ENCODE measurements at regions not wholly inside any gene's neighbourhood (a gene's known extent, or its start where the extent isn't known, plus 50 kb on each side); places are given as distances from the start of the nearest gene placed in this dataset.

GRCh38 chr1:93749487-93749886 lies 67.8 kb upstream of the BCAR3 start:
- Histone ChIP-seq H3K4me1 (peaks cover 20 to 37% (median 34%) of the 10 kb centered on the region in 4 donors), H3K9me3 (peaks cover 0 to 3% (median 0%) of the 10 kb centered on the region in 4 donors), H3K4me3 (no peak overlapping the region), H3K27me3 (no peaks in the 10 kb centered on the region), H3K36me3 (no peaks in the 10 kb centered on the region), H3K27ac (peak overlapping the region in 1 of 4 donors; percentile 35)
- DNase-seq (no peak), ATAC-seq (ENCODE audit: low FRiP score in 2 of 2) (no peak)
- TF ChIP-seq, protein P1, sequence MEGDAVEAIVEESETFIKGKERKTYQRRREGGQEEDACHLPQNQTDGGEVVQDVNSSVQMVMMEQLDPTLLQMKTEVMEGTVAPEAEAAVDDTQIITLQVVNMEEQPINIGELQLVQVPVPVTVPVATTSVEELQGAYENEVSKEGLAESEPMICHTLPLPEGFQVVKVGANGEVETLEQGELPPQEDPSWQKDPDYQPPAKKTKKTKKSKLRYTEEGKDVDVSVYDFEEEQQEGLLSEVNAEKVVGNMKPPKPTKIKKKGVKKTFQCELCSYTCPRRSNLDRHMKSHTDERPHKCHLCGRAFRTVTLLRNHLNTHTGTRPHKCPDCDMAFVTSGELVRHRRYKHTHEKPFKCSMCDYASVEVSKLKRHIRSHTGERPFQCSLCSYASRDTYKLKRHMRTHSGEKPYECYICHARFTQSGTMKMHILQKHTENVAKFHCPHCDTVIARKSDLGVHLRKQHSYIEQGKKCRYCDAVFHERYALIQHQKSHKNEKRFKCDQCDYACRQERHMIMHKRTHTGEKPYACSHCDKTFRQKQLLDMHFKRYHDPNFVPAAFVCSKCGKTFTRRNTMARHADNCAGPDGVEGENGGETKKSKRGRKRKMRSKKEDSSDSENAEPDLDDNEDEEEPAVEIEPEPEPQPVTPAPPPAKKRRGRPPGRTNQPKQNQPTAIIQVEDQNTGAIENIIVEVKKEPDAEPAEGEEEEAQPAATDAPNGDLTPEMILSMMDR (IDR thresholded peaks at IDR 0.05), result no peak
- TF ChIP-seq POLR2AphosphoS5 (IDR thresholded peaks at IDR 0.05), result no peak
- TF ChIP-seq EP300 (IDR thresholded peaks at IDR 0.05), result no peak
- TF ChIP-seq POLR2A (IDR thresholded peaks at IDR 0.05), result no peak
- WGBS, 2 donors, result 53 to 58% methylated on average over 6 of the region's 6 CpGs

DNA sequence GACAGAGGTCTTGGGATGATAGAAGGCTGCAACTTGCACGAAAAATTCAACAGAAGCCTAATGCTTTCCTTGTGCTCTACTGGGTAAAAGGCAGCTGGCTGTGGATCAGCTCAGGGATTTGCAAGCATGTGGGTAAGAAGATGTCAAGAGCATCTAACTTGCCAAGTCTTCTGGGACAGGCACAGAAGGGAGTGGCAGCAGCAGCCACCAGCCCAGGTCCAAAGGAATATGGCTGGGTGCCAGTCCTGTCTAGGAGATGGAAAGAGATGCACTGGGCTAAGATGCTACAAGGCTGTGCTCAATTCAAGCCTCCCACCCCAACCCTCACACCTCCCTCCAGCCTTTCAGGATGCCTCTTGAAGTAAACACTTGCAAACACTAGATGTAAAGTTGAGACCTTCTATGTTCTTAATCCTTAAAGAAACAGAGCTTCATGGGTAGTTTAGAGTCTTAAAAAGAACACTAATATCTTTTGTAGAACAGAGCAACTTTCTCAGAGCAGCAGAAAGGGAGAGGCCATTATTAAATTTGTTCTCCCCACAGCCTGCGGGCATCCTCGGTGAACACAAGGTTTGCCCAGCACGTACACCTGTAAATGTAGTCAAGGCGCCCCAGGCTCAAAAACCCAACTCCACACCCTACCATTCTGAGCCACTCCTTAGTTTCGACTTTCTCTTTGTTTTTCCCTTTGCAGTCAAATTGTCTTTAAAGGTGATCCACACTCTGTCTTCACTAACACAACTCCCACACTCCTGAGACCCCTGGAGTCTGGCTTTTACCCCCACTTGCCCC lies 64.6 kb upstream of the BCAR3 start:
- Histone ChIP-seq H3K27me3 (no peaks in the 10 kb centered on the region), H3K4me1 (peaks cover 3 to 14% (median 11%) of the 10 kb centered on the region in 4 donors), H3K36me3 (no peaks in the 10 kb centered on the region), H3K9me3 (peaks cover 0 to 3% (median 0%) of the 10 kb centered on the region in 4 donors), H3K4me3 (no peak overlapping the region), H3K27ac (no peak overlapping the region)
- no peak for ATAC-seq (ENCODE audit: low FRiP score in 2 of 2)
- TF ChIP-seq EP300 (IDR thresholded peaks at IDR 0.05) (no peak), POLR2A (IDR thresholded peaks at IDR 0.05) (no peak), POLR2AphosphoS5 (IDR thresholded peaks at IDR 0.05) (no peak)
- TF ChIP-seq, protein P1 (IDR thresholded peaks at IDR 0.05), result no peak
- 85 to 86% methylated on average over 6 of the region's 6 CpGs for WGBS, 2 donors
- DNase-seq, result peak in 1 of 2 donors; percentile 27

DNA sequence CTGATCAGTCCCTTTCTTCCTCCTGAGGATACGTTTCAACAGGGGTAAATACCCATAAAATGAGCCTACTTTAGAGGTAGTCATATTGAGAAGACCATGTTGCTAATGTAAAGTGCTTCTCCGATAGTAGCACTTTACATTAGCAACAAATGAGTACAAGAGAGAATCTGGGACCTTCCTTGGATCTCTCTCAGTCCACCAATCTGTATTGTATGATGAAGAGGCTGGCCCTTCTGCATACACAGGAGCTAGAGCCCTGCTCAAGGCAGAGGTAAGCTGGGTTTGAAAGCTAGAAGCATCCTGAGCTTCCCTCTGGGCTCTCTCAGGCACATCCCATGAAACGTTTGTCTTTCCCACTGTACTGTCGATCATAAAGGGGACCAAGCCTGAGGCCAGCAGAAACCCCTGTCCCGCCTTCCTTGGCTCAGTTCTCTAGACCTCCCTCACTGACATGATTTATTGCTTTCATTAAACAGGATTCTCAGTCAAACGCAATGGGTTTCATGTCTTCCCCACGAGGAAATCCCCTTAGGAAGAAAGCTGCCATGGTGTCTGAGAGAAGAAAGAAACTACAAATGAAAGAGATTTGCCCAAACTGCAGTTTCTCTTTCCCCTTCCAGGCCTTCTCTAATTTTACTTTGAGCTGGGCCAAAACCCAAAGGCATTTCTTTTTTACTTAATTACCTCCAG lies 62.8 kb upstream of the BCAR3 start:
- Histone ChIP-seq H3K36me3 (no peaks in the 10 kb centered on the region), H3K27me3 (no peaks in the 10 kb centered on the region), H3K4me1 (peaks cover 0 to 11% (median 2%) of the 10 kb centered on the region in 4 donors), H3K9me3 (peaks cover 0 to 3% (median 0%) of the 10 kb centered on the region in 4 donors), H3K4me3 (no peak overlapping the region), H3K27ac (no peak overlapping the region)
- DNase-seq (no peak), ATAC-seq (ENCODE audit: low FRiP score in 2 of 2) (no peak)
- TF ChIP-seq POLR2AphosphoS5 (IDR thresholded peaks at IDR 0.05), result no peak
- no peak for TF ChIP-seq POLR2A (IDR thresholded peaks at IDR 0.05)
- TF ChIP-seq, protein P1 (IDR thresholded peaks at IDR 0.05), result no peak
- TF ChIP-seq EP300 (IDR thresholded peaks at IDR 0.05), result no peak
- WGBS, 2 donors, result 36 to 48% methylated on average over 7 of the region's 7 CpGs

- H3K9me3 ChIP-seq, result peaks cover 0 to 3% (median 0%) of the 10 kb centered on the region in 4 donors
- H3K4me1 ChIP-seq, result peaks cover 0 to 11% (median 2%) of the 10 kb centered on the region in 4 donors
- no peak overlapping the region for H3K27ac ChIP-seq
- H3K36me3 ChIP-seq, result no peaks in the 10 kb centered on the region
- TF ChIP-seq POLR2A (IDR thresholded peaks at IDR 0.05), result no peak
- TF ChIP-seq, protein P1 (IDR thresholded peaks at IDR 0.05), result no peak
- no peak for TF ChIP-seq POLR2AphosphoS5 (IDR thresholded peaks at IDR 0.05)
- no peak for TF ChIP-seq EP300 (IDR thresholded peaks at IDR 0.05)
- ATAC-seq (ENCODE audit: low FRiP score in 2 of 2), result no peak
- WGBS, 2 donors, result 77 to 96% methylated on average over 1 of the region's 1 CpG
- no peak overlapping the region for H3K4me3 ChIP-seq
- no peaks in the 10 kb centered on the region for H3K27me3 ChIP-seq
- DNase-seq, result no peak
These were observed 61.8 kb upstream of the BCAR3 start for GRCh38 chr1:93743465-93743864.

Data from upper lobe of left lung (tissue), 6 donors.